Thyroid gland (tissue), 4 donors: ENCODE measurements at regions not wholly inside any gene's neighbourhood (a gene's known extent, or its start where the extent isn't known, plus 50 kb on each side); places are given as distances from the start of the nearest gene placed in this dataset.

Experiments
- CTCF ChIP-seq, 6 experiments: fragments of 200-600 bp in 3 of 6; fragments of 450-650 bp in 3 of 6; sonication (generic) in 3 of 6; IDR thresholded peaks; one replicate each; pipeline ENCODE4 v1.5.1; 2016 to 2019; ENCODE audit warnings: antibody characterized with exemption in 6 of 6, mild to moderate bottlenecking in 2 of 6, inconsistent platforms in 1 of 6, moderate library complexity in 1 of 6
- POLR2A ChIP-seq, 2 donors: fragments of 450-650 bp; IDR thresholded peaks; one replicate each; pipeline ENCODE4 v1.6.1; 2017; ENCODE audit warnings: antibody characterized with exemption in 2 of 2, mild to moderate bottlenecking in 2 of 2, moderate library complexity in 1 of 2

GRCh38 chr7:79973455-79973854 lies 161.2 kb upstream of the GNAI1 start:
- TF ChIP-seq POLR2A (IDR thresholded peaks at IDR 0.05) (no peak), CTCF (IDR thresholded peaks at IDR 0.05) (no peak)
